ENCODE measurements at regions not wholly inside any gene's neighbourhood (a gene's known extent, or its start where the extent isn't known, plus 50 kb on each side); places are given as distances from the start of the nearest gene placed in this dataset.

DNA sequence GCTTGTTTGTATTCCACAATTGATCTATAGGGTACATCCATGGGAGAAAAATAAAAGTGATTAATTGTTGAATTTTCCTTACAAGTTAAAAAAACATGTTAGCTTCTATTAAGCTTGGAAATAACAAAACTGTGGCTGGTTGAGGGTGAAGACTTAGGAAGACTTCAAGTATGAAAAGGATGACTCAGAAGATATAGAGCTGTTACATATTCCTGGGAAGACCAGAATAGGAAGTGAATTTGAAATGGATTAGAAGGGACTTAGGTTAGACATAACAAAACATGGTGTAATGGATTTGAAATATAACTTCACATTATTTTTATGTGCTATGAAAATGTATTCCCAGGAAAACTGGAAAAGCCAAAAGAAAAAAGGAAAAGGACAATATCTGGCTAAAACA lies 732.2 kb downstream of the HDGFL1 start:
- Histone ChIP-seq H3K4me3 (no peak overlapping the region), H3K27ac (no peak overlapping the region), H3K9me3 (peaks cover 0 to 6% (median 0%) of the 10 kb centered on the region in 12 donors), H3K27me3 (no peaks in the 10 kb centered on the region), H3K4me1 (no peaks in the 10 kb centered on the region), H3K36me3 (no peaks in the 10 kb centered on the region)
- ATAC-seq: no peak
- DNase-seq: no peak
- intact Hi-C loops (cut with DNase I): no loop called here
- TF ChIP-seq, protein P1, sequence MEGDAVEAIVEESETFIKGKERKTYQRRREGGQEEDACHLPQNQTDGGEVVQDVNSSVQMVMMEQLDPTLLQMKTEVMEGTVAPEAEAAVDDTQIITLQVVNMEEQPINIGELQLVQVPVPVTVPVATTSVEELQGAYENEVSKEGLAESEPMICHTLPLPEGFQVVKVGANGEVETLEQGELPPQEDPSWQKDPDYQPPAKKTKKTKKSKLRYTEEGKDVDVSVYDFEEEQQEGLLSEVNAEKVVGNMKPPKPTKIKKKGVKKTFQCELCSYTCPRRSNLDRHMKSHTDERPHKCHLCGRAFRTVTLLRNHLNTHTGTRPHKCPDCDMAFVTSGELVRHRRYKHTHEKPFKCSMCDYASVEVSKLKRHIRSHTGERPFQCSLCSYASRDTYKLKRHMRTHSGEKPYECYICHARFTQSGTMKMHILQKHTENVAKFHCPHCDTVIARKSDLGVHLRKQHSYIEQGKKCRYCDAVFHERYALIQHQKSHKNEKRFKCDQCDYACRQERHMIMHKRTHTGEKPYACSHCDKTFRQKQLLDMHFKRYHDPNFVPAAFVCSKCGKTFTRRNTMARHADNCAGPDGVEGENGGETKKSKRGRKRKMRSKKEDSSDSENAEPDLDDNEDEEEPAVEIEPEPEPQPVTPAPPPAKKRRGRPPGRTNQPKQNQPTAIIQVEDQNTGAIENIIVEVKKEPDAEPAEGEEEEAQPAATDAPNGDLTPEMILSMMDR (IDR thresholded peaks at IDR 0.05): no peak
- no peak for TF ChIP-seq POLR2A (IDR thresholded peaks at IDR 0.05)

DNA sequence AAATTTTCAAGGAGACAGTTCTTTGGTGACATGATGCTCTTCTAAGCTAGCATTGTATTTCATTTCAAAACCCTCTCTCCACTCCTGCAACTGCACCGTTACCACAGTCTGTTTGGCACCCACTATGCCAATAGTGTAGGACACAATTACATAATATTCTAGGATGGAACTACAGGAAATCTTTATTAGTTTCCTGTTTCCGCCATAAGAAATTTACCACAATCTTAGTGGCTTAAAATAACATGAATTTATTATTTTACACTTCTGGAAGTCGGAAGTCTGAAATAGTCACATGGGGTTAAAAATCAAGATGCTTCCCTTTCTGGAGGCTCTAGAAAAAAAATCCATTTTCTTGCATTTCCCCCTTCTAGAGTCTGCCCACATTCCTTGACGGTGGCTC lies 733.1 kb downstream of the HDGFL1 start:
- 57 to 67% (median 63%) methylated on average over 4 of the region's 4 CpGs for WGBS, 4 donors
- intact Hi-C loops (cut with DNase I): no loop called here

DNA sequence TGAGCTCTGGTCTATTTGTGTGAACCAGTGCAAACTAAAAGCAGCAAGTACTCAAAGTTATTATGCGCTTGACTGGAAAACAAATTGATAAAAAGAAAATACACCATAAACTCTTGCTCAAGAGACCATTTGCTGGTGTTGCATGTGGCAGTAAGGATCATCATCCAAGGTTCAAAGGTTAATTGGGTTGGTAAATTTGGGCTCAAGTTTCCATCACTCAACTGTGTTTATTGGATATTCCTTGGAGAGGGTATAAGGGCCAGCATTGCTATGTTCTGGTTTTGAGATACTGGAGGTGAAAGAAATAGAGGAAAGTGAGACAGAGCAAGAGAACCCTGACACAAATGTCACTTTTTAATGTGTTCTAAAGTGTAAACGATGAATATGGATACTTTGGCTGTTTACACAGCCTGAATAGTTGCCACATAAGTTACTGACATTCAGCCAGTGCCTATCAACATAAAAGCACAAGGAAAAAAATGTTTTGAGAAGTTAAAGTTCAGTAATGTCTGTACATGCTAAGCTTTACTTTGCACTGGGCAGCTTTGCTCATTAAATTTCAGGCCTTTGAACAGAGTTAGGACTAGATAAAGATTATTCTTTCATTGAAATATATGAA lies 736.1 kb downstream of the HDGFL1 start:
- TF ChIP-seq POLR2A (IDR thresholded peaks at IDR 0.05): no peak
- TF ChIP-seq, protein P1 (IDR thresholded peaks at IDR 0.05): no peak
- no peak for DNase-seq
- ATAC-seq: no peak

More for the DNA sequence above, 733.1 kb downstream of the HDGFL1 start:
- Histone ChIP-seq H3K36me3 (no peaks in the 10 kb centered on the region), H3K27ac (no peak overlapping the region), H3K27me3 (no peaks in the 10 kb centered on the region), H3K4me3 (no peak overlapping the region), H3K4me1 (no peaks in the 10 kb centered on the region), H3K9me3 (no peaks in the 10 kb centered on the region)
- no peak for TF ChIP-seq POLR2A (IDR thresholded peaks at IDR 0.05)
- TF ChIP-seq, protein P1 (IDR thresholded peaks at IDR 0.05): no peak
- ATAC-seq (no peak), DNase-seq (no peak)

DNA sequence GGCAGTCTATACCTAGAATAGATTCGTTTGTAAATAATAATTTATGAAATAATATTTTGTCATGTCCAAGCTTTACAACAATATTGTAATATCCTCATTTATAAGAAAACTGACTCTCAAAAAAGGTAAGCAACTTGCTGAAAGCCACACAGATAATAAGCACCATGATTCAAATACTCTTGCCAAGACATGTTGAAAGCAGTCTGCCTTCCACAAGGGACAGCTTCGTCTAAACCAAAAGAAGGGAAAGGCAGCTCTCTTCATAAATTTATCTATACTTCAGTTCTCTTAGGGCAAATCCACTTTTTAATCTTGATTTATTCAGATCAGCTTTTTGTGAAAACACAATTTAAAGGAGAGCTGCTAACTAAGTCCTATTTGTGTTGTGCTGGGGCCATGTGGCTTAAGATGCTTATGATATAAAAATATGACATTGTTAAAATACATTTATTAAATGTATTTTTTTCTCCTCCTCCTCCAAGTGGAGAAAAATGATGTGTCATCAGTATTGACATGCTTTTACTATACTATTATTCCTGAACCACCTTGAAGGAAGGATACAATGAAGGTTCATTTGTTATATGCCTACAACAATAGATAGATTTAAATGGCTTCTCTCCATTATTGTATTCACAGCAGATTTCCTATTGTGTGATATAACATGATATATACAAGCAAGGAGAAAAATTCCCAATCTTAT lies 737.0 kb downstream of the HDGFL1 start:
- ATAC-seq (no peak), DNase-seq (no peak)
- no peaks in the 10 kb centered on the region for H3K9me3 ChIP-seq
- no peak for TF ChIP-seq POLR2A (IDR thresholded peaks at IDR 0.05)
- TF ChIP-seq, protein P1 (IDR thresholded peaks at IDR 0.05): no peak
- H3K4me3 ChIP-seq: no peak overlapping the region
- intact Hi-C loops (cut with DNase I): no loop called here
- no peaks in the 10 kb centered on the region for H3K36me3 ChIP-seq
- H3K27ac ChIP-seq: no peak overlapping the region
- H3K4me1 ChIP-seq: no peaks in the 10 kb centered on the region
- 87 to 90% (median 88%) methylated on average over 2 of the region's 2 CpGs for WGBS, 4 donors
- no peaks in the 10 kb centered on the region for H3K27me3 ChIP-seq

More for the DNA sequence above, 736.1 kb downstream of the HDGFL1 start:
- H3K36me3 ChIP-seq: no peaks in the 10 kb centered on the region
- H3K27ac ChIP-seq: no peak overlapping the region
- intact Hi-C loops (cut with DNase I): no loop called here
- H3K27me3 ChIP-seq: no peaks in the 10 kb centered on the region
- H3K4me3 ChIP-seq: no peak overlapping the region
- no peaks in the 10 kb centered on the region for H3K9me3 ChIP-seq
- WGBS, 4 donors: 88 to 97% (median 93%) methylated on average over 2 of the region's 2 CpGs
- no peaks in the 10 kb centered on the region for H3K4me1 ChIP-seq
